ENCODE measurements at regions not wholly inside any gene's neighbourhood (a gene's known extent, or its start where the extent isn't known, plus 50 kb on each side); places are given as distances from the start of the nearest gene placed in this dataset.

- no peak for TF ChIP-seq CTCF (IDR thresholded peaks at IDR 0.05)
- intact Hi-C loops (cut with DNase I, micrococcal nuclease), result no loop called here
- DNase-seq (no peak), ATAC-seq (no peak)
- H3K36me3 ChIP-seq (ENCODE audit: low read depth), result no peaks in the 10 kb centered on the region
- H3K4me1 ChIP-seq (ENCODE audit: low read depth), result no peaks in the 10 kb centered on the region
- H3K4me3 ChIP-seq, result no peak overlapping the region
- peaks cover 28% of the 10 kb centered on the region for H3K9me3 ChIP-seq
These were observed 194.0 kb upstream of the PCDH17 start for GRCh38 chr13:57437587-57437986.

GRCh38 chr13:57438072-57438471 lies 193.5 kb upstream of the PCDH17 start:
- no peak for DNase-seq
- Histone ChIP-seq H3K36me3 (ENCODE audit: low read depth) (no peaks in the 10 kb centered on the region), H3K9me3 (peaks cover 23% of the 10 kb centered on the region), H3K4me1 (ENCODE audit: low read depth) (no peaks in the 10 kb centered on the region), H3K4me3 (no peak overlapping the region)
- intact Hi-C loops (cut with DNase I, micrococcal nuclease), result no loop called here
- no peak for TF ChIP-seq CTCF (IDR thresholded peaks at IDR 0.05)
- ATAC-seq, result no peak

GRCh38 chr13:57443494-57443893 lies 188.1 kb upstream of the PCDH17 start:
- H3K9me3 ChIP-seq, result peaks cover 21% of the 10 kb centered on the region
- H3K4me1 ChIP-seq (ENCODE audit: low read depth), result no peaks in the 10 kb centered on the region
- no peak overlapping the region for H3K4me3 ChIP-seq
- intact Hi-C loops (cut with DNase I, micrococcal nuclease), result no loop called here
- no peak for ATAC-seq
- no peak for DNase-seq
- no peak for TF ChIP-seq CTCF (IDR thresholded peaks at IDR 0.05)
- no peaks in the 10 kb centered on the region for H3K36me3 ChIP-seq (ENCODE audit: low read depth)

GRCh38 chr13:57450356-57450755 lies 181.2 kb upstream of the PCDH17 start:
- TF ChIP-seq CTCF (IDR thresholded peaks at IDR 0.05), result no peak
- no peak for ATAC-seq
- intact Hi-C loops (cut with DNase I, micrococcal nuclease), result no loop called here
- Histone ChIP-seq H3K4me3 (no peak overlapping the region), H3K9me3 (peaks cover 14% of the 10 kb centered on the region), H3K36me3 (ENCODE audit: low read depth) (no peaks in the 10 kb centered on the region), H3K4me1 (ENCODE audit: low read depth) (no peaks in the 10 kb centered on the region)
- no peak for DNase-seq

GRCh38 chr13:57452228-57452627 lies 179.3 kb upstream of the PCDH17 start:
- TF ChIP-seq CTCF (IDR thresholded peaks at IDR 0.05), result no peak
- no peak for ATAC-seq
- H3K9me3 ChIP-seq, result peaks cover 11% of the 10 kb centered on the region
- intact Hi-C loops (cut with DNase I, micrococcal nuclease), result no loop called here
- no peaks in the 10 kb centered on the region for H3K36me3 ChIP-seq (ENCODE audit: low read depth)
- no peak for DNase-seq
- H3K4me1 ChIP-seq (ENCODE audit: low read depth), result no peaks in the 10 kb centered on the region
- H3K4me3 ChIP-seq, result no peak overlapping the region

GRCh38 chr13:57470491-57470890 lies 161.1 kb upstream of the PCDH17 start:
- intact Hi-C loops (cut with DNase I, micrococcal nuclease), result no loop called here
- Histone ChIP-seq H3K36me3 (ENCODE audit: low read depth) (no peaks in the 10 kb centered on the region), H3K4me1 (ENCODE audit: low read depth) (no peaks in the 10 kb centered on the region), H3K4me3 (no peak overlapping the region), H3K9me3 (peaks cover 11% of the 10 kb centered on the region)
- TF ChIP-seq CTCF (IDR thresholded peaks at IDR 0.05), result no peak
- ATAC-seq, result no peak
- no peak for DNase-seq
